ENCODE measurements at regions not wholly inside any gene's neighbourhood (a gene's known extent, or its start where the extent isn't known, plus 50 kb on each side); places are given as distances from the start of the nearest gene placed in this dataset.

DNA sequence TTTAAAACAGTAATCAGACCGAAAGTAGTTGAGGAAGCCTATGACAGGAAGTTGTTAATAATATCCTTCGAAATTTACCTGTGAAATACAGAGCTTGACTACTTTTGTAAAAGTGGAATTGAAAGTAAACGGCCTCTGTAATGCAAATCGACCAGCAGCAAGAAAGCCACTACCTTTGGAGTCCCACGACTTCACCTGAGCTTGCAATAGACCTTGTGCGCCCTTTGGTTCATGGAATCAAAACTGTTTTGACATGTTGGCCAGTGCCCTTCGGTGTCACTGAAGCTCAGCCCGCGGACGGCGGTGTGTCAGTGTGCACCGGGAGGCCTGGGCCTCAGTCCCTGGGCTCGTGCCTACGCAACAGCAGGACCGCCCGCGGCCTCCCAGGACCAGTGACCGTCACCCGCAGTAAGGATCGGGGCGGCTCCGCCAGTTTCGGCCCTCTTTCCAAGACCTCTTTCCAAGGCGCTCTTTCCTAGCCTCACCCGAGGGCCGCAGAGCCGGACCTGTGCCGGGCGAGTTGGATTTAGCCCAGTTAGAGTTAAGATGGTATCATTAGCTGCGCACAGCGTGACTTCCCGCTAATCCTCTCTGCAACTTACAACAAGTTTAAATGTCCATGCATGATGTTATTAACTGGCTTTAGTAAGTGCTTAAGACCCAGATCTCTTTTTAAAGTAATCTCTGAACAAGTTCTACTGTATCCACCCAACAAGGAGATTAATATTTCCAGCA, 223.3 kb downstream of the MEF2C start:
- intact Hi-C loops (cut with DNase I) = no loop called here
- DNase-seq (ENCODE audit: extremely low spot score) = peak; percentile 79

DNA sequence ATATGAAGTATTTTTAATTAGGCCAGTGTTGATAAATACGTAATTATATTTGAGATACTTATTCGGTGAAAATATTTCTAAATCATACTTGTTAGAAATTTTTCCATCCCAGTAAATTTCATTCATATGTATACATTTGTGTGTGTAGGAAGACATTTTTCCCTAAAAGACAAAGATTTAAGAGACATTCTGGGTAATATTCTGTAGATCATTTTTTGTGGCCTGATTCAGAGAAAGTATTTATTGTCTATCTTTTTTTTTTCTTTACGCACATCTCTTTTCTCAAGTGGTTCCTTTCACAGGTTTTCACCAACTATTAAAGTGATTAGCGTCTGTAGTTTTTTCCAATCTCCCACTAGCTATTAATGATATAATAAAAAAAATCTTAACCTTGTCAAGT, 224.1 kb downstream of the MEF2C start:
- Histone ChIP-seq H3K27ac (replicated peaks in 1 of 4) (no peak overlapping the region), H3K36me3 (no peaks in the 10 kb centered on the region), H3K4me3 (no peak overlapping the region), H3K9me3 (no peaks in the 10 kb centered on the region), H3K4me1 (peaks cover 11 to 21% (median 13%) of the 10 kb centered on the region in 4 donors), H3K27me3 (peaks cover 0 to 66% (median 39%) of the 10 kb centered on the region in 4 donors)
- TF ChIP-seq, protein P1, sequence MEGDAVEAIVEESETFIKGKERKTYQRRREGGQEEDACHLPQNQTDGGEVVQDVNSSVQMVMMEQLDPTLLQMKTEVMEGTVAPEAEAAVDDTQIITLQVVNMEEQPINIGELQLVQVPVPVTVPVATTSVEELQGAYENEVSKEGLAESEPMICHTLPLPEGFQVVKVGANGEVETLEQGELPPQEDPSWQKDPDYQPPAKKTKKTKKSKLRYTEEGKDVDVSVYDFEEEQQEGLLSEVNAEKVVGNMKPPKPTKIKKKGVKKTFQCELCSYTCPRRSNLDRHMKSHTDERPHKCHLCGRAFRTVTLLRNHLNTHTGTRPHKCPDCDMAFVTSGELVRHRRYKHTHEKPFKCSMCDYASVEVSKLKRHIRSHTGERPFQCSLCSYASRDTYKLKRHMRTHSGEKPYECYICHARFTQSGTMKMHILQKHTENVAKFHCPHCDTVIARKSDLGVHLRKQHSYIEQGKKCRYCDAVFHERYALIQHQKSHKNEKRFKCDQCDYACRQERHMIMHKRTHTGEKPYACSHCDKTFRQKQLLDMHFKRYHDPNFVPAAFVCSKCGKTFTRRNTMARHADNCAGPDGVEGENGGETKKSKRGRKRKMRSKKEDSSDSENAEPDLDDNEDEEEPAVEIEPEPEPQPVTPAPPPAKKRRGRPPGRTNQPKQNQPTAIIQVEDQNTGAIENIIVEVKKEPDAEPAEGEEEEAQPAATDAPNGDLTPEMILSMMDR (IDR thresholded peaks at IDR 0.05) = no peak
- TF ChIP-seq POLR2A (IDR thresholded peaks at IDR 0.05; ENCODE audit: low read depth) = no peak
- TF ChIP-seq EP300 (IDR thresholded peaks at IDR 0.05) = no peak
- no peak for TF ChIP-seq POLR2AphosphoS5 (IDR thresholded peaks at IDR 0.05)
- no peak for DNase-seq (ENCODE audit: extremely low spot score)
- intact Hi-C loops (cut with DNase I) = no loop called here
- 73% methylated on average over 4 of the region's 4 CpGs for WGBS

More for the DNA sequence above, 223.3 kb downstream of the MEF2C start:
- Histone ChIP-seq H3K27ac (replicated peaks in 1 of 4) (no peak overlapping the region), H3K36me3 (no peaks in the 10 kb centered on the region), H3K4me1 (peaks cover 11 to 21% (median 13%) of the 10 kb centered on the region in 4 donors), H3K9me3 (no peaks in the 10 kb centered on the region), H3K4me3 (no peak overlapping the region), H3K27me3 (peaks cover 0 to 74% (median 46%) of the 10 kb centered on the region in 4 donors)
- WGBS = 21% methylated on average over 15 of the region's 32 CpGs
- no peak for TF ChIP-seq EP300 (IDR thresholded peaks at IDR 0.05)
- no peak for TF ChIP-seq POLR2AphosphoS5 (IDR thresholded peaks at IDR 0.05)
- TF ChIP-seq, protein P1 (IDR thresholded peaks at IDR 0.05) = no peak
- no peak for TF ChIP-seq POLR2A (IDR thresholded peaks at IDR 0.05; ENCODE audit: low read depth)

DNA sequence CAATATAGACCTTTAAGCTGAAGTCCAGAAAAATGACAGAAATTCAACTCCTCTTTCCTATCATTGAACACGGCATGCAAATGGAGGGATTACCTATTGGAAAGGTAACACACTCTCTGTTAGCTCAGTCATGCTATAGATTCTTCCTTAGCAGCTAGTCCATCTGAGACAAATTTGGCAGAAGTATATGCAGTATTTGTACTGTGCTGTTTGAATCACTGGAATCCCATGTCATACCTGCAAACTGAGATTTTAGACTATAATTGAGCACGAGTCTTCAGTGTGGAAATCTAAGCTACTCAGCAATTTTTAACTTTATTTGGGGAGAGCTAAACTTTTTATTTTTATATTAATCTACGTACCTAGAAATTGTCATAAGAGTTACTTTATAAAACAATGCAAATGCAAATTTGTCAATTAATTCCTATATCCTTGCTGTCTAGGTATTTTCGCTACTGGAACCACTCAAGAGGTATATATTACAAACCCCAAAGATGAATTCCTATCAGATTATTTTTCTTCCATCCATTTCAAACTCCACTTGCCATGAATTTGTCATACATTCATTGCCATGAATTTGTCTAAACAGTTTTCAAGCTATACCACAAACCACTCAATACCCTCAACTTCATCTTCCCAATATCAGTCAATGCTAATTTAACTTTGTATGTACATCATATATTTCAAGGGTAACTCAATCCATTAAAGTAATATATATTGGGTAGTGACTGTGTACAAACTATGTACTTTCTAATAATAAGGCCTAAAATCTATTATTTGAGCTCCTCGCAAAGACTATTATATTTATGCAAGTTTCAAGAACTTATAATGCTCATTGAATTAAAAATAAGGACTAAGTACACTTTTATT, 224.8 kb downstream of the MEF2C start:
- intact Hi-C loops (cut with DNase I) = no loop called here
- Histone ChIP-seq H3K36me3 (no peaks in the 10 kb centered on the region), H3K4me1 (peaks cover 11 to 21% (median 13%) of the 10 kb centered on the region in 4 donors), H3K4me3 (no peak overlapping the region), H3K27me3 (peaks cover 0 to 59% (median 33%) of the 10 kb centered on the region in 4 donors), H3K9me3 (no peaks in the 10 kb centered on the region), H3K27ac (replicated peaks in 1 of 4) (no peak overlapping the region)
- no peak for TF ChIP-seq POLR2AphosphoS5 (IDR thresholded peaks at IDR 0.05)
- TF ChIP-seq EP300 (IDR thresholded peaks at IDR 0.05) = no peak
- TF ChIP-seq POLR2A (IDR thresholded peaks at IDR 0.05; ENCODE audit: low read depth) = no peak
- TF ChIP-seq, protein P1 (IDR thresholded peaks at IDR 0.05) = no peak
- 84% methylated on average over 5 of the region's 5 CpGs for WGBS
- DNase-seq (ENCODE audit: extremely low spot score) = no peak

DNA sequence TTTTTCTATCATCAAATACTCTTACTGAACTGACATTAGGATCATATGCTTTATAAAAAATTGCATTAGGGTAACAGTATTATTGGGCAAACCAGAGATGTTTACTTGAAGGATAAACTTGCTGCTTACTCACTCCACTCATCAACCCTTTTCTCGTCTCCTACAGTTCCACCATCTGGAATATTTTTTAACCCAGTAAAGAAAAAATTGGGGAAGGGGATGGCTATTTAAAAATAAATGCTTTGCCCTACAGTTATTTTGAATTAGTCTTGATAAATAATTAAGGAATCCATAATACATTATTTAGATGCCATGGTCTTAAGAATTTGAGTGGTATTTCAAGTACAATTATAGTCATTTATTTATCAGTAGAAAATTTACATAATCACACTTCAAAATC, 225.8 kb downstream of the MEF2C start:
- no peaks in the 10 kb centered on the region for H3K9me3 ChIP-seq
- H3K4me1 ChIP-seq = peaks cover 11 to 21% (median 13%) of the 10 kb centered on the region in 4 donors
- H3K27ac ChIP-seq (replicated peaks in 1 of 4) = no peak overlapping the region
- intact Hi-C loops (cut with DNase I) = no loop called here
- H3K4me3 ChIP-seq = no peak overlapping the region
- no peaks in the 10 kb centered on the region for H3K36me3 ChIP-seq
- no peak for DNase-seq (ENCODE audit: extremely low spot score)
- peaks cover 0 to 57% (median 23%) of the 10 kb centered on the region in 4 donors for H3K27me3 ChIP-seq
- TF ChIP-seq POLR2A (IDR thresholded peaks at IDR 0.05; ENCODE audit: low read depth) = no peak
- 50% methylated on average over 1 of the region's 1 CpG for WGBS
